ENCODE measurements at regions not wholly inside any gene's neighbourhood (a gene's known extent, or its start where the extent isn't known, plus 50 kb on each side); places are given as distances from the start of the nearest gene placed in this dataset.

DNA sequence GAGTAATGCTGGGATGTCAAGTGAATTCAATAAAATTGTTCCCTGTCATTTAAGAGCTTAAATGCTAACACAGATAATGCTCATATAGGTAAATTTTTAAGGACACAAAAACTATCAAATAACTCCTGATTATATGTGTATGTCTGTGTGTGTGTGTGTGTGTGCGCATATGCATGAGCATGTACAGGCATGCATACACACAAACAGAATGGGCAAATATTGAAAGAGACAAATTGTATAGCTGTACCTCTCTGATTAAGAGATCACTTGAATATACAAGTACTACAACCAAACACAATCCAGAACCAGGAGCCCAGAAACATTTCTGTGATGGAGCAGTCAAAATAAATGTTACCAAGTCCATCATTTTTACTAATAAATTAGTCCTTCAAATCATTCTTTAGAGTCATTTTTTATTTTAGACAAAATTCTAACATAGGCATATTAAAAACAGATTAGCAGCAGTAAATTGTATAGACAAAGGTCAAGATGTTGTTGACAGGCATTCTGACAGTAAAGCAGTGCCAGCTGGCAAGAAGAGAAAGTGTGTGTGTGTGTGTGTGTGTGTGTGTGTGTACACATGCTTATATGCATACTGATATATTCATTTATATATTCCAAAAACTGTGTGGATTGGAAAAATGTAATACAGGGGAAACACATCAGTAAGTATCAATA is 145.3 kb downstream of the CD47 start:
- Histone ChIP-seq H3K27ac (no peak overlapping the region), H3F3A (ENCODE audit: insufficient read depth) (peaks cover 7% of the 10 kb centered on the region), H3K36me3 (ENCODE audit: low read depth) (no peaks in the 10 kb centered on the region), H2AFZ (no peak overlapping the region), H3K9me2 (ENCODE audit: insufficient read depth) (no peaks in the 10 kb centered on the region), H3K9me3 (ENCODE audit: low read depth) (no peaks in the 10 kb centered on the region), H3K4me3 (no peak overlapping the region), H3K9ac (no peak overlapping the region), H3K79me2 (ENCODE audit: insufficient read depth) (no peaks in the 10 kb centered on the region), H3K4me2 (ENCODE audit: unreplicated experiment) (no peak overlapping the region), H3K27me3 (replicated peaks; ENCODE audit: insufficient read depth) (no peaks in the 10 kb centered on the region), H3K4me1 (ENCODE audit: insufficient read depth) (peaks cover 21% of the 10 kb centered on the region), H4K20me1 (ENCODE audit: insufficient read depth) (no peaks in the 10 kb centered on the region)
- in situ Hi-C loops (cut with MboI), result no loop called here
- 89 to 100% methylated on average over 1 of the region's 1 CpG for WGBS, 2 experiments (ENCODE audit: low coverage in 1 of 2, low lambda C conversion rate in 2 of 2, missing lambda C conversion rate in 2 of 2)
- TF ChIP-seq EZH2phosphoT487 (IDR thresholded peaks at IDR 0.05; ENCODE audit: insufficient read depth, low read depth) (no peak), EZH2 (IDR thresholded peaks at IDR 0.05; ENCODE audit: insufficient read depth, poor library complexity, severe bottlenecking) (no peak)
- no peak for DNase-seq

DNA sequence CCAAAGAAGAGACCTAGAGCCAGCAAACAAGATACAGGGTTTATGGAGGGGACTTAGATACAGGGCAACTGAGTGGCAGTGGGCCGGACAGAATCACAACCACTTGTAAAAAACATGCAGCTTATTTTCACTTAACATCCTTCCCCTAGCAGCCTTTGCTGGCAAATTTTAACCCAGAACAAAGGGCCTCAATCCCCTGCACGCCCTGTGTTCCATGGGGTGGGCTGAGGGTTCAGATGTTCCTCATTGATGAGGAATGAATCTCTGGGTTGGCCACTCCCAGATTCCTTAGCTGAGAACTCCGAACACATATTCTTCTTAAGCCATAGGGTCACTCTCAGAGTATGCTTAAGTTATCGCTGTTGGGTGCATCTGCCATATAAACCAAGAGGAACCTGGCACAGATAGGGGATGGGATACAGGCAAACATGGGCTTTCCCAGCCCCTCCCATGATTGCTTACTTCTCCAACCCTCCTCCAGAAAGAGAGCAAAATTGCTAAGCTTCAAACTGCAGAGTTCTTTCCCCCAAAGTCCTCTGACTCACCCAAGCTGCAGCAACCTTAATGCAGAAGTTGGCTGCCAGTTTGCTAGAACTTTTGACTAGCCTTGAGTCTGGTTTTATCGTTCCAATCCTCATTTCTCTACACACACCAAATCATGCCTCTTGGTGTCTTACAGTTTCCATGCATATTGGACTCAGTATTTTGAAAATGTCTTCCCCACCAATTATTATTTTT is 146.9 kb downstream of the CD47 start:
- no peaks in the 10 kb centered on the region for H4K20me1 ChIP-seq (ENCODE audit: insufficient read depth)
- no peaks in the 10 kb centered on the region for H3K27me3 ChIP-seq (replicated peaks; ENCODE audit: insufficient read depth)
- 6 to 10% methylated on average over 5 of the region's 5 CpGs for WGBS, 2 experiments (ENCODE audit: low coverage in 1 of 2, low lambda C conversion rate in 2 of 2, missing lambda C conversion rate in 2 of 2)
- H3K4me3 ChIP-seq, result peak overlapping the region; percentile 41
- no peak overlapping the region for H3K9ac ChIP-seq
- no peaks in the 10 kb centered on the region for H3K36me3 ChIP-seq (ENCODE audit: low read depth)
- peak; percentile 84 for DNase-seq
- peak overlapping the region; percentile 73 for H3K4me2 ChIP-seq (ENCODE audit: unreplicated experiment)
- peak overlapping the region; percentile 63 for H2AFZ ChIP-seq
- no peaks in the 10 kb centered on the region for H3K9me2 ChIP-seq (ENCODE audit: insufficient read depth)
- peaks cover 21% of the 10 kb centered on the region for H3K4me1 ChIP-seq (ENCODE audit: insufficient read depth)
- peak overlapping the region; percentile 10 for H3K27ac ChIP-seq
- peaks cover 7% of the 10 kb centered on the region for H3F3A ChIP-seq (ENCODE audit: insufficient read depth)
- TF ChIP-seq EZH2phosphoT487 (IDR thresholded peaks at IDR 0.05; ENCODE audit: insufficient read depth, low read depth) (no peak), EZH2 (IDR thresholded peaks at IDR 0.05; ENCODE audit: insufficient read depth, poor library complexity, severe bottlenecking) (no peak)
- no peaks in the 10 kb centered on the region for H3K79me2 ChIP-seq (ENCODE audit: insufficient read depth)
- in situ Hi-C loops (cut with MboI), result no loop called here
- no peaks in the 10 kb centered on the region for H3K9me3 ChIP-seq (ENCODE audit: low read depth)

DNA sequence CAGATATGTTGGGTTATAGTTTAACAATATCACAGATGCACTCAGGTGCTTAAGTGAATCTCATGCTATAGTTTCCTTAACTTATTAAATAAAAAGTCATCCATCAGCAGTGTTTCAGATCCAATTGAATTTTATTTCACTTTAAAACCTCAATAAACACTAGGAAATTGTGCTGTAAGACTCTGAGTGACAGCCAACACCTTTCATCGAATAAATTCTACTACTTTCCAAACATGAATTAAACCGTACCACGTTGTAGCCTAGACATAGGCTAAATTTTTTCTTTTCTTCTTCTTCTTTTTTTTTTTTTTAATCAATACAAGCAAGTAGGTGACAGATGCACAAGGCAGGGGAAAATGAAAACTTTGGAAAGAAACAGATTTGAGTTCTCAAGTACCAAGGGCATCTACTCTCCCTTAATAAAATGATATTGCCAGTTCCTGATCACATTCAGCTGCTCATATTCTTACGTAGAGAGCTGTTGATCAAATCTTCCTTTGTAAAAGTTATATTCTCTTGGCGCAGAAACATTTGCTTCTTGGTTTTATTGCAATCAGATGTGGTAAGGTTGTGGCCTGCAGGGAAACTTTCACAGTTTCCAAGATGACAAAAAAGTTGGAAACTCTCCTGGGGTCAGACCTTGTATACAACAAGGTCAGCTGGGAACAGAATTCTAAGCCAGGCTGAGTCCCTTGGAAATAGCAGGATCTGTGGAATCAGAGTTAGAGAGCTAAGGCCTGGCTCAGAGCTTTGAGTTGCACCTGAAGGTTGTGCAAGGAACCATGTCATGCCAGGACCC is 147.7 kb downstream of the CD47 start:
- in situ Hi-C loops (cut with MboI), result no loop called here
- no peaks in the 10 kb centered on the region for H3K27me3 ChIP-seq (replicated peaks; ENCODE audit: insufficient read depth)
- no peaks in the 10 kb centered on the region for H3K9me2 ChIP-seq (ENCODE audit: insufficient read depth)
- H3K36me3 ChIP-seq (ENCODE audit: low read depth), result no peaks in the 10 kb centered on the region
- H3K4me3 ChIP-seq, result no peak overlapping the region
- no peaks in the 10 kb centered on the region for H3K79me2 ChIP-seq (ENCODE audit: insufficient read depth)
- DNase-seq, result peak; percentile 35
- peak overlapping the region; percentile 63 for H2AFZ ChIP-seq
- H3K9ac ChIP-seq, result no peak overlapping the region
- no peaks in the 10 kb centered on the region for H3K9me3 ChIP-seq (ENCODE audit: low read depth)
- H3K27ac ChIP-seq, result peak overlapping the region; percentile 10; the same call in 1 of the 2 replicates
- WGBS, 2 experiments (ENCODE audit: low coverage in 1 of 2, low lambda C conversion rate in 2 of 2, missing lambda C conversion rate in 2 of 2), result 40 to 48% methylated on average over 5 of the region's 5 CpGs
- peaks cover 7% of the 10 kb centered on the region for H3F3A ChIP-seq (ENCODE audit: insufficient read depth)
- H3K4me1 ChIP-seq (ENCODE audit: insufficient read depth), result peaks cover 26% of the 10 kb centered on the region
- TF ChIP-seq EZH2 (IDR thresholded peaks at IDR 0.05; ENCODE audit: insufficient read depth, poor library complexity, severe bottlenecking) (no peak), EZH2phosphoT487 (IDR thresholded peaks at IDR 0.05; ENCODE audit: insufficient read depth, low read depth) (no peak)
- H4K20me1 ChIP-seq (ENCODE audit: insufficient read depth), result no peaks in the 10 kb centered on the region
- H3K4me2 ChIP-seq (ENCODE audit: unreplicated experiment), result peak overlapping the region; percentile 73

DNA sequence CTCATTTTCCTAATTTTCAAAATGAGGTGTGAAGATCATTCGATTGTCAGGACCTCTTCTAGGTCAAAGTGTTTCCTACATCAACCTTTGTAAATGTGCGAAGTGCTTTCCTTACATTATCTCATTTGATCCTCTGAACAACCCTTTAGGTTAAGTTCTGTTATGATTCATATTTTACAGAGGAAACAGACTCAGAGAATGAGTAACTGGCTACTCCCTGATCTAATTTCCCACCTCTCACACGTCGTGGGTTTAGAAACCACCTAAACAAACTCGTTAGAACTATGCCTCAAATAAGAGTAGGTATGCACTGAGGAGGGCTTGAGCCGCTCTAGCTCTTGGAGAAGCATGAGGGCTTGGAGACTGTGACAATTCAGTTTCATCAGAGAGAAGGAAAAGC is 148.6 kb downstream of the CD47 start:
- Histone ChIP-seq H3K36me3 (ENCODE audit: low read depth) (no peaks in the 10 kb centered on the region), H3K4me3 (no peak overlapping the region), H3K4me1 (ENCODE audit: insufficient read depth) (peaks cover 30% of the 10 kb centered on the region), H3F3A (ENCODE audit: insufficient read depth) (peaks cover 7% of the 10 kb centered on the region), H3K9ac (no peak overlapping the region), H2AFZ (no peak overlapping the region), H3K9me3 (ENCODE audit: low read depth) (no peaks in the 10 kb centered on the region), H3K27me3 (replicated peaks; ENCODE audit: insufficient read depth) (no peaks in the 10 kb centered on the region), H4K20me1 (ENCODE audit: insufficient read depth) (no peaks in the 10 kb centered on the region), H3K27ac (no peak overlapping the region), H3K79me2 (ENCODE audit: insufficient read depth) (no peaks in the 10 kb centered on the region), H3K9me2 (ENCODE audit: insufficient read depth) (no peaks in the 10 kb centered on the region), H3K4me2 (ENCODE audit: unreplicated experiment) (no peak overlapping the region)
- DNase-seq, result peak; percentile 47
- in situ Hi-C loops (cut with MboI), result no loop called here
- 45 to 47% methylated on average over 6 of the region's 6 CpGs for WGBS, 2 experiments (ENCODE audit: low coverage in 1 of 2, low lambda C conversion rate in 2 of 2, missing lambda C conversion rate in 2 of 2)
- no peak for TF ChIP-seq EZH2 (IDR thresholded peaks at IDR 0.05; ENCODE audit: insufficient read depth, poor library complexity, severe bottlenecking)
- TF ChIP-seq EZH2phosphoT487 (IDR thresholded peaks at IDR 0.05; ENCODE audit: insufficient read depth, low read depth), result no peak
